ENCODE measurements at regions not wholly inside any gene's neighbourhood (a gene's known extent, or its start where the extent isn't known, plus 50 kb on each side); places are given as distances from the start of the nearest gene placed in this dataset.
"Not testable (repeated sequence)": the region's sequence is repeated elsewhere in the genome, so short reads cannot be mapped to it uniquely, and the experiment has no call there.

DNA sequence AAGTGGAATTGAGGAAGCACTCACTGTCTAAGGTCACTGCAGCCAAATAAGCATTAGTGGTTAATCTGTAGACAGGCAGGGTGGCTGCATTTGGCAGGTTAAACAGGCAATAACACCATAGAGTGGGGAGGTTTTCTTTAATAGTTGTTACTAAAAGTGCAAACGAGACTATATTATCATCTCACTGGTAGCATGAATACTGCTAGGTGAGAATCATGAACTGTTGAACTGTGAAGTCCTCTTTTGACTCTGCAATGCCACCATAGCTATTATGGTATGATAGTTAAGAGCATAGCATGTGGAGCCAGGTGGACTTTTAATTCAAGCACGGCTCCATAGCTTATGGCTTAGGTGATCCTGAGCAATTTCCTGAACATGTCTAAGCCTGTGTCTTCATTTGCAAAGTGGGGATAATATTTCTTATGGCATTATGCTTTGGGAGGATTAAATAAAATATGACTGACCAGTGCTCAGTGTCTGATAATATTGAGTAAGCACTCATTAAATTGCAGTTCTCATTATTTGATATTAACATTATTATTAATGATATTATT lies 235.6 kb upstream of the HHIP start:
- POLR2A ChIA-PET = no interaction called here
- no peak for DNase-seq (ENCODE audit: extremely low spot score)
- CTCF ChIA-PET = no interaction called here
- no peak for TF ChIP-seq NFRKB (IDR thresholded peaks at IDR 0.05)
- no peak for TF ChIP-seq SUZ12 (IDR thresholded peaks at IDR 0.05)
- TF ChIP-seq ELF4 (IDR thresholded peaks at IDR 0.05) = no peak
- TF ChIP-seq FOXK2 (IDR thresholded peaks at IDR 0.05) = no peak
- TF ChIP-seq LEF1 (IDR thresholded peaks at IDR 0.05; ENCODE audit: borderline replicate concordance) = no peak
- TF ChIP-seq ARNT (IDR thresholded peaks at IDR 0.05) = no peak
- TF ChIP-seq FOXA1 (IDR thresholded peaks at IDR 0.05) = no peak
- no peak for TF ChIP-seq HDGF (IDR thresholded peaks at IDR 0.05; ENCODE audit: borderline replicate concordance)
- TF ChIP-seq TARDBP (IDR thresholded peaks at IDR 0.05) = no peak
- no peak for TF ChIP-seq ZNF384 (IDR thresholded peaks at IDR 0.05)
- TF ChIP-seq L3MBTL2 (conservative IDR thresholded peaks at IDR 0.05) = no peak

DNA sequence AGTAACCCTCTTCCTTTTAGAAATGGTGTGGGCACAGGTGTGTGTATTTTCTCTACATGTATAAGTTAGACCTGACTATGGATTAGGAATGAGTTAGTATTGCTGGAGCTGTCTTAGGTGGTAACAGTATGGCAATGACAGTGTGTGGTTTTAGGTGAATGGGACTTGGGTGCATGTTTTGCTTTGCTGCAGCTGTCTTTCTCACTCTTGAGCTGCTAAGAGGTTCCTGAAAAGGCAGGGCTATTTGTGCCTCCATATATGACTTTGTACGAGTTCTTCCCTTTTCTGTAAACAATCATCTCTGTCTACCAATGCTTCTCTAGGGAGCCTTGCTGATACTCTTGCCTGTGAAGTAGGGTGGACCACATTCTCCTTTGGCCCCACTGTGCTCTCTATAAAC lies 234.8 kb upstream of the HHIP start:
- ChIA-PET POLR2A (no interaction called here), CTCF (no interaction called here)
- DNase-seq (ENCODE audit: extremely low spot score) = no peak
- TF ChIP-seq TARDBP (IDR thresholded peaks at IDR 0.05) = no peak

DNA sequence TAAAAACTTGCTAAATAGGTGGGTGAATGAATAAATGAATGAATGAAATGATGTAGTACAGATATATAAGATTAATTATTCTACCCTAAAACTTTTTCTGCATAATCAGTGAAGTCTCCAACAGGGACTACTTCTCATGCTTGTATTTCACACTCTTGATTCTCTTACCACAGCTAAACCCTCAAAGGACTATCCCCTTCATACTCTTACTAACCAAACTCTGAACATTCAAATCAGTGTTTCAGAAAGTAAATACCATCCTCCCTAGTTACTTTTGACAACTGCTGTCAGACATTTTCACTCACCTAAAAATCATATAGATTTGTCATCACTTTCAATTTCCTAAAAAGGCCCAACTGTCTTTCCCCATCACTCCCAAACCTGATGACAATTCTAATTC lies 234.3 kb upstream of the HHIP start:
- CTCF ChIA-PET = no interaction called here
- no peak for DNase-seq (ENCODE audit: extremely low spot score)
- TF ChIP-seq TARDBP (IDR thresholded peaks at IDR 0.05) = no peak
- TF ChIP-seq SP1 (IDR thresholded peaks at IDR 0.05) = no peak
- no peak for TF ChIP-seq SUZ12 (IDR thresholded peaks at IDR 0.05)
- no peak for TF ChIP-seq FOXK2 (IDR thresholded peaks at IDR 0.05)
- no peak for TF ChIP-seq BHLHE40 (IDR thresholded peaks at IDR 0.05; ENCODE audit: borderline replicate concordance)
- TF ChIP-seq ELF4 (IDR thresholded peaks at IDR 0.05) = no peak
- no peak for TF ChIP-seq L3MBTL2 (conservative IDR thresholded peaks at IDR 0.05)
- no peak for TF ChIP-seq FOXA1 (IDR thresholded peaks at IDR 0.05)
- no peak for TF ChIP-seq ARNT (IDR thresholded peaks at IDR 0.05)
- TF ChIP-seq NFRKB (IDR thresholded peaks at IDR 0.05) = no peak
- TF ChIP-seq HDGF (IDR thresholded peaks at IDR 0.05; ENCODE audit: borderline replicate concordance) = no peak
- TF ChIP-seq, protein P1, sequence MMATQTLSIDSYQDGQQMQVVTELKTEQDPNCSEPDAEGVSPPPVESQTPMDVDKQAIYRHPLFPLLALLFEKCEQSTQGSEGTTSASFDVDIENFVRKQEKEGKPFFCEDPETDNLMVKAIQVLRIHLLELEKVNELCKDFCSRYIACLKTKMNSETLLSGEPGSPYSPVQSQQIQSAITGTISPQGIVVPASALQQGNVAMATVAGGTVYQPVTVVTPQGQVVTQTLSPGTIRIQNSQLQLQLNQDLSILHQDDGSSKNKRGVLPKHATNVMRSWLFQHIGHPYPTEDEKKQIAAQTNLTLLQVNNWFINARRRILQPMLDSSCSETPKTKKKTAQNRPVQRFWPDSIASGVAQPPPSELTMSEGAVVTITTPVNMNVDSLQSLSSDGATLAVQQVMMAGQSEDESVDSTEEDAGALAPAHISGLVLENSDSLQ (IDR thresholded peaks at IDR 0.05) = no peak
- TF ChIP-seq ZNF384 (IDR thresholded peaks at IDR 0.05) = no peak
- TF ChIP-seq CTBP1 (IDR thresholded peaks at IDR 0.05; ENCODE audit: borderline replicate concordance) = no peak
- TF ChIP-seq FOXM1 (IDR thresholded peaks at IDR 0.05; ENCODE audit: borderline replicate concordance) = no peak
- no peak for TF ChIP-seq LEF1 (IDR thresholded peaks at IDR 0.05; ENCODE audit: borderline replicate concordance)
- POLR2A ChIA-PET = no interaction called here

DNA sequence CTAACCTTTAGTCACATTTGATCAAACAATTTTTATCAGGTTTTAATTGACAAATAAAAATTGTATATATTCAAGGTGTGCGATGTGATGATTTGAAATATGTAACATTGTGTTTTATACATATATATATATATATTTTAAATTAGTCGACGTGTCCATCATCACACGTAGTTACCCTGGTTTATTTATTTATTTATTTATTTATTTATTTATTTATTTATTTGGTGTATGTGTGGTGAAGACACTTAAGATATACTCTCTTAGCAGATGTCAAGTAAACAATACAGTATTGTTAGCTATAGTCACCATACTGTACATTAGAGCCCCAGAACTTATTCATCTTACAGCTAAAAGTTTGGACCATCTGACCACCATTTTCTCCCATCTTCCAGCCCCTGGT lies 224.9 kb upstream of the HHIP start:
- DNase-seq (ENCODE audit: extremely low spot score) = no peak
- POLR2A ChIA-PET = no interaction called here
- TF ChIP-seq SP1 (IDR thresholded peaks at IDR 0.05) (no peak), BHLHE40 (IDR thresholded peaks at IDR 0.05; ENCODE audit: borderline replicate concordance) (no peak), SUZ12 (IDR thresholded peaks at IDR 0.05) (no peak), CTBP1 (IDR thresholded peaks at IDR 0.05; ENCODE audit: borderline replicate concordance) (no peak), FOXM1 (IDR thresholded peaks at IDR 0.05; ENCODE audit: borderline replicate concordance) (no peak), ARNT (IDR thresholded peaks at IDR 0.05) (no peak), ZNF384 (IDR thresholded peaks at IDR 0.05) (no peak)
- TF ChIP-seq, protein P1 (IDR thresholded peaks at IDR 0.05) = no peak
- CTCF ChIA-PET = no interaction called here

DNA sequence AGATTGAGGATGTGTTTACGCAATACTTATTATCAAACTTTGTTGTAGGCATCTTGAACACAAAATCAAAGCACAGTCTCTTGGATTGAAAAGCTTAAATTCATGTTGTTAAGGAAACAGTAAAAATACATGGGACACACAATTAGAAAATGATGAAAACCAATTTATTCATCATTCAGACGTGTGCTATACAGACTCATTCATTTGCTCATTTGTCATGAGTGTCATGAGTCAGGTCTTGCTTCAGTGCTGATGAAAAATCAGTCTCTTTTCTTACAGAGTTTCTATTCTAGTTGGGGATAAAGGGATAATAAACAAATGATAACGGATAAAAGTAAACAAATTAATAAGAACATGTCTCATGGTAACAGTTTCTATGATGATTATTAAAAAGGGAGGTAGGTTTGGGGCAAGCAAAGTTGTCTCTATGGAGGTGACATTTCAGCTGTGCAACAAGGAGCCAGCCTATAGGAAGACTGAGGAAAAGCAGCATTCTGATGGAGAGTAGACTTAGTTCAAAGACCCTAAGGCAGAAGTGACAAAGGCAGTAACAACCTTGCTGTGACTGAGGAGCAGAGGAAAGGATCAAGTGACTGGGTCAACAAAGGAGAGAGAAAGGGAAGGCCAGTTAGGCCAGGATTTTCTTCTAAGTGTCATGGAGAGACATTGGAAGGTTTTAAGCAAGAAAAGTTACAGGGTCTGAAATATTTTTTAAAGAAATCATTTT lies 224.0 kb upstream of the HHIP start:
- ChIA-PET POLR2A (no interaction called here), CTCF (no interaction called here)
- TF ChIP-seq NFRKB (IDR thresholded peaks at IDR 0.05) = no peak
- TF ChIP-seq SUZ12 (IDR thresholded peaks at IDR 0.05) = no peak
- TF ChIP-seq SP1 (IDR thresholded peaks at IDR 0.05) = no peak
- TF ChIP-seq ARNT (IDR thresholded peaks at IDR 0.05) = no peak
- no peak for TF ChIP-seq ZNF384 (IDR thresholded peaks at IDR 0.05)
- TF ChIP-seq FOXA1 (IDR thresholded peaks at IDR 0.05) = no peak
- no peak for TF ChIP-seq CTBP1 (IDR thresholded peaks at IDR 0.05; ENCODE audit: borderline replicate concordance)
- no peak for TF ChIP-seq TARDBP (IDR thresholded peaks at IDR 0.05)
- no peak for TF ChIP-seq HDGF (IDR thresholded peaks at IDR 0.05; ENCODE audit: borderline replicate concordance)
- no peak for TF ChIP-seq L3MBTL2 (conservative IDR thresholded peaks at IDR 0.05)
- TF ChIP-seq LEF1 (IDR thresholded peaks at IDR 0.05; ENCODE audit: borderline replicate concordance) = no peak
- no peak for TF ChIP-seq ELF4 (IDR thresholded peaks at IDR 0.05)
- TF ChIP-seq FOXK2 (IDR thresholded peaks at IDR 0.05) = no peak
- no peak for TF ChIP-seq BHLHE40 (IDR thresholded peaks at IDR 0.05; ENCODE audit: borderline replicate concordance)
- TF ChIP-seq, protein P1 (IDR thresholded peaks at IDR 0.05) = no peak
- no peak for TF ChIP-seq FOXM1 (IDR thresholded peaks at IDR 0.05; ENCODE audit: borderline replicate concordance)
- no peak for DNase-seq (ENCODE audit: extremely low spot score)

DNA sequence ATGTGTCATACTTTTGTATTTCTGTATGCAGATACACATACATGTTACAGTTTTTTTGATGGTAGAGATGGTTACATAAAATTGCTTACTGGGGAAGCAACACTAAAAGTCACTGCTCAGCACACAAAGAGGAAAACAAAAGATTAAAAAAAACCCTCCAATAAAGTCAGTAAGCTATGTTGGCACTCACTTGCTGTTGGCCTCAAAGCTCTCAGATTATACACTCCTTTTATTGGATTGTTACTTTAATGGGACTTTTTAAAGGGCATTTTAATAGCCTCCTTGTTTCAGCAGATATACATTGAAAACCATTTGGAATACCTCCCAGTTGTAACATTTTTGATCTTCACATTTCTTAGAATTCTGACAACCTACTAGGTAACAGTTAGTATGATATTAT lies 222.0 kb upstream of the HHIP start:
- no peak for DNase-seq (ENCODE audit: extremely low spot score)
- TF ChIP-seq FOXK2 (IDR thresholded peaks at IDR 0.05) = no peak
- TF ChIP-seq TARDBP (IDR thresholded peaks at IDR 0.05) = no peak
- TF ChIP-seq CTBP1 (IDR thresholded peaks at IDR 0.05; ENCODE audit: borderline replicate concordance) = no peak
- no peak for TF ChIP-seq FOXM1 (IDR thresholded peaks at IDR 0.05; ENCODE audit: borderline replicate concordance)
- no peak for TF ChIP-seq LEF1 (IDR thresholded peaks at IDR 0.05; ENCODE audit: borderline replicate concordance)
- no peak for TF ChIP-seq NFRKB (IDR thresholded peaks at IDR 0.05)
- no peak for TF ChIP-seq SUZ12 (IDR thresholded peaks at IDR 0.05)
- POLR2A ChIA-PET = no interaction called here
- CTCF ChIA-PET = no interaction called here

DNA sequence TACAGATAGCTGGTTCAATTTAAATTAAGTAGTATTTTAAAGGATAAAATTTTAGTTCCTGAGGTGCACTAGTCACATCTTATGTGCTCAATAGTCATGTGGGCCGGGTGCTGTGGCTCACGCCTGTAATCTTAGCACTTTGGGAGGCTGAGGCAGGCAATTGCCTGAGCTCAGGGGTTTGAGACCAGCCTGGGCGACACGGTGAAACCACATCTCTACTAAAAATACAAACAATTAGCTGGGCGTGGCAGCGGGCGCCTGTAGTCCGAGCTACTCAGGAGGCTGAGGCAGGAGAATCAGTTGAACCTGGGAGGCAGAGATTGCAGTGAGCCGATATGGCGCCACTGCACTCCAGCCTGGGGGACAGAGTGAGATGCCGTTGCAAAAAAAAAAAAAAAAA lies 219.9 kb upstream of the HHIP start:
- POLR2A ChIA-PET; CTCF ChIA-PET; DNase-seq (ENCODE audit: extremely low spot score): not testable (repeated sequence)

Data from HEK293T (cell line).